ENCODE measurements at regions not wholly inside any gene's neighbourhood (a gene's known extent, or its start where the extent isn't known, plus 50 kb on each side); places are given as distances from the start of the nearest gene placed in this dataset.
"Not testable (repeated sequence)": the region's sequence is repeated elsewhere in the genome, so short reads cannot be mapped to it uniquely, and the experiment has no call there.

DNA sequence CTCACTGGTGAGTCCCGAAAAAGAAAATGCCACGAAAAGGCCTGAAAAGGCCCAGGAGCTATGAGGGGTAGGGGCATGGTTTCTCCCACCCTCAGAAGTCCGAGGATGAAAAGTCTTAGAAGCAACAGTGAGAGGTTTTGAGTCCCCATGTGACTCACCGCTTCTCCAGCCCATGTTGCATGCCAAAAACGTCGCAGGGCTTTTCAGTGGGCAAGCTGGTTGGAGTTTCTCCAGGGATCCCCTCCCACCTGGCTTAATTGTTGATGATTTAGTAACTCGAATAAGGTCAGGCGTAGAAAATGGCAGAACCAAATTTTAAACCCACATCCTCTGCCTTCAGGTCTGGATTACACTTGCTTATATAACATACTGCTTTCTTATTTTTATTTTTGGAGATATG, 96.3 kb upstream of the ARMC3 start:
- no peaks in the 10 kb centered on the region for H4K20me1 ChIP-seq (replicated peaks; ENCODE audit: control insufficient read depth, insufficient read depth, low read length)
- TF ChIP-seq ZNF431 (CRISPR knock-in tag; IDR thresholded peaks at IDR 0.05) = no peak
- TF ChIP-seq ZNF589 (CRISPR knock-in tag; IDR thresholded peaks at IDR 0.05; ENCODE audit: low read depth) = no peak
- DNase-seq (ENCODE audit: extremely low read depth in 1 of 4, low spot score in 3 of 4) = no peak
- H3K27me3 ChIP-seq (ENCODE audit: control insufficient read depth in 2 of 2, insufficient read depth in 2 of 2, low read length in 2 of 2) = no peaks in the 10 kb centered on the region
- WGBS (ENCODE audit: insufficient coverage, low coverage, missing lambda C conversion rate) = 74% methylated on average over 8 of the region's 8 CpGs
- no peak overlapping the region for H2AFZ ChIP-seq (ENCODE audit: low read depth, low read length)
- H3K79me2 ChIP-seq (ENCODE audit: control insufficient read depth, insufficient read depth, low read length) = no peaks in the 10 kb centered on the region
- FAIRE-seq = no peak
- in situ Hi-C loops (cut with MboI) = no loop called here
- H3K36me3 ChIP-seq (ENCODE audit: control insufficient read depth, insufficient read depth, low read length) = no peaks in the 10 kb centered on the region
- H3K4me1 ChIP-seq (replicated peaks in 1 of 2; ENCODE audit: control insufficient read depth in 2 of 2, insufficient read depth in 2 of 2, low read length in 2 of 2) = no peaks in the 10 kb centered on the region
- POLR2A ChIA-PET = interaction anchor here (0.6 kb wide), 1 partner anchor 13 kb away, joined by 3 read pairs; no protein-coding TSS in a partner anchor
- no peak overlapping the region for H3K4me3 ChIP-seq
- no peaks in the 10 kb centered on the region for H3K9me1 ChIP-seq (ENCODE audit: control insufficient read depth, insufficient read depth, low read length)
- H3K9me3 ChIP-seq (replicated peaks; ENCODE audit: control insufficient read depth, insufficient read depth, low read depth, low read length) = no peaks in the 10 kb centered on the region
- no peak overlapping the region for H3K27ac ChIP-seq (ENCODE audit: extremely low read depth, low read depth, low read length)
- intact Hi-C loops (cut with micrococcal nuclease) = no loop called here
- no peak for ATAC-seq
- BruUV-seq (replicated peaks) = no TSS peak
- H3K9ac ChIP-seq (ENCODE audit: insufficient read depth in 1 of 2, low read depth in 2 of 2, low read length in 2 of 2) = no peak overlapping the region
- CTCF ChIA-PET (ENCODE audit: low intra/inter-chr PET ratio) = no interaction called here
- no peak overlapping the region for H3K4me2 ChIP-seq (ENCODE audit: insufficient read depth, low read length)

GRCh38 chr10:22828712-22829111, 99.1 kb upstream of the ARMC3 start:
- CTCF ChIA-PET (ENCODE audit: low intra/inter-chr PET ratio); ATAC-seq; H3K9me1 ChIP-seq (ENCODE audit: control insufficient read depth, insufficient read depth, low read length); H3K4me2 ChIP-seq (ENCODE audit: insufficient read depth, low read length); H3K27me3 ChIP-seq (ENCODE audit: control insufficient read depth in 2 of 2, insufficient read depth in 2 of 2, low read length in 2 of 2); H3K27ac ChIP-seq (ENCODE audit: extremely low read depth, low read depth, low read length); H3K4me3 ChIP-seq; H3K9ac ChIP-seq (ENCODE audit: insufficient read depth in 1 of 2, low read depth in 2 of 2, low read length in 2 of 2); H4K20me1 ChIP-seq (replicated peaks; ENCODE audit: control insufficient read depth, insufficient read depth, low read length); in situ Hi-C loops (cut with MboI); H3K4me1 ChIP-seq (replicated peaks in 1 of 2; ENCODE audit: control insufficient read depth in 2 of 2, insufficient read depth in 2 of 2, low read length in 2 of 2); DNase-seq (ENCODE audit: extremely low read depth in 1 of 4, low spot score in 3 of 4); intact Hi-C loops (cut with micrococcal nuclease); FAIRE-seq; BruUV-seq (replicated peaks); H3K36me3 ChIP-seq (ENCODE audit: control insufficient read depth, insufficient read depth, low read length); POLR2A ChIA-PET; H3K9me3 ChIP-seq (replicated peaks; ENCODE audit: control insufficient read depth, insufficient read depth, low read depth, low read length); H3K79me2 ChIP-seq (ENCODE audit: control insufficient read depth, insufficient read depth, low read length); H2AFZ ChIP-seq (ENCODE audit: low read depth, low read length): not testable (repeated sequence)
- TF ChIP-seq C11orf30 (IDR thresholded peaks at IDR 0.05; ENCODE audit: low read depth) (peak; percentile 46; the same call in 1 of the 2 replicates), ZNF316 (IDR thresholded peaks at IDR 0.05) (peak; percentile 57)
